NCI-H82 treated with DMSO at 0.1 percent for 48 hours (cell line): ENCODE measurements at regions not wholly inside any gene's neighbourhood (a gene's known extent, or its start where the extent isn't known, plus 50 kb on each side); places are given as distances from the start of the nearest gene placed in this dataset.

ENCODE experiments used
- DNase-seq: peaks from one replicate; lab custom pipeline; 2025; ENCODE audit not compliant: unreplicated experiment; lab: John Stamatoyannopoulos, UW

DNA sequence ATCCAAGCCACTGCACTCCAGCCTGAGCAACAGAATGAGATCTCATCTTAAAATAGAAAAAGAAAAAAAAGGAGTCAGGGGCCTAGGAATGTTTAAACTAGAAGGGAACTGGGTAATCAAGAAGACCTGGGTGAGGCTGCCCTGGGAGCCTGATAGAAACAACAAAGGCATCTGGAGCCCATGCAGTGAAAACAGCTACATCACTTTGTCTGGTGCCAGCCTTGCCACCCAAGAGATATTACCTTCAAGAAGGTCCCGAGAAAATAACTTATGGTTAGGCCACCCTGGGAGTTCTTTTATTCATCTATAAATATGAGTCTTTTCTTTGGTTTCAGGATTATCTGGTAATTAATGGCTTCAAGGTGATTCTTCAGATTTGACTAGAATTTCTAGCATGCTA, 412.1 kb downstream of the METTL15 start:
- DNase-seq, result no peak

DNA sequence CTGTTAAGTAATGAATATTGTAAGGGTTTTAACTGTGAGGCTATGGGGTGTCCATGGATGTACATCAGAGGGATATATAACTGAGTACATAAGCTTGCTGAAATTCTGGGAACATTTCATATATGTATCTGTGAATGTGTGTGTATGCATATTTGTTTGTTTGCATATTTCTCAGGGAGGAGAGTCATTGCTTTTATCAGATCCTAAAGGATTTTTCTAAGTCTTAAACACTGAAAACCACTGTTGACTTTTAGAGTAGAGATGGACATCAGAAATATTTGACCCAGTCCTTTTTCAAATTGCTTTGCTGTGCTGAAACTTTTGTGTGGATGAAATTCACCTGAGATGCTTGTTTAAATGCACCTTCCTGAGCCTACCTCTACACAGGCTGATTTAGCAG, 410.6 kb downstream of the METTL15 start:
- no peak for DNase-seq

DNA sequence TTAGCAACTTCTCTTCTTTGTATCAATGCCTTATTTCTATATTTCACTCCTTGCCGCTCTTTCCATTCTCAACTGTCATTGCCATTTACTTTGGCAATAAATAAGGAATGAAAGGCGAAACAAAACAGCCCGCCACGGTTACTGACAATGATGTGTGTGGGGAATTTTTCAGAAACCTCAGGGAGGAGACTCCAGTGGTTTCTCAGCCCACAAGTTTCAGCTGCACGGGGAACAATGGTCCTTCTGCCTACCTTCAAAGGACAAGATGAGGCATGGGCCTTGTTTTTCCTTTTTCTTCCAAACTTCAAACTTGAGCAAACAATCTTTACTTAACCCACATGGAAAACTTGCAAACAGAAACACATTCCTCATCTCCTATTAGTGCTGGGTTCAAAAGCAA, 409.4 kb downstream of the METTL15 start:
- DNase-seq, result no peak

DNA sequence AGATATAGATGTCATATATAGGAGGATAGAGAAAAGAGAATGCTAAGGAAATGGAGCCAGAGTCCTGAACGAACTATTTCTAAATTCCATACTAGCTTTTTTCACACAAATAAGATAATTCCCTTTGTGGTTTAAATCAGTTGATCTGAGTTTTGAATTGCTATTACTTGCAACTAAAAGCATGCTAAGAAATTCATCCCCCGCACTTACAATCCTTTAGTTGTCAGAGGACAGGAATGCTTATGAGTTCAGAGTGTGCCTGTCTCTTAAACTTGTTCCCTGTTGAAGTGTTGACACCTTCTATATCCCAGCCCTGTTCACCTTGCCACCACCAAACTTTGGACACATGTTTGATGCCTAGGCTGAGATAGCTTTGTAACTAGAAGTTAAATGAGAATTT, 406.2 kb downstream of the METTL15 start:
- no peak for DNase-seq

DNA sequence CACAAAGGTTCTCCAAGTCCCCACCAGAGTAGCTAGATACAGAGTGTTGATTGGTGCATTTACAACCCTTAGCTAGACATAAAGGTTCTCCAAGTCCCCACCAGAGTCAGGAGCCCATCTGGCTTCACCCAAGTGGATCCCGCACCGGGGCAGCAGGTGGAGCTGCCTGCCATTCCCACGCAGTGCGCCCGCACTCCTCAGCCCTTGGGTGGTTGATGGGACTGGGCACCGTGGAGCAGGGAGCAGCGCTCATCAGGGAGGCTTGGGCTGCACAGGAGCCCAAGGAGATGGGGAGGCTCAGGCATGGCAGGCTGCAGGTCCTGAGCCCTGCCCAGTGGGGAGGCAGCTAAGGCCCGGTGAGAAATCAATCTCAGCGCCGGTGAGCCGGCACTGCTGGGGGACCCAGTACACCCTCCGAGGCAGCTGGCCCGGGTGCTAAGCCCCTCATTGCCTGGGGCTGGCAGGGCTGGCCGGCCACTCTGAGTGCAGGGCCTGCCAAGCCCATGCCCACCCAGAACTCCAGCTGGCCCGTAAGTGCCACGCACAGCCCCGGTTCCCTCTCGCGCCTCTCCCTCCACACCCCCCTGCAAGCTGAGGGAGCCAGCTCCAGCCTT, 404.1 kb downstream of the METTL15 start:
- DNase-seq, result no peak

DNA sequence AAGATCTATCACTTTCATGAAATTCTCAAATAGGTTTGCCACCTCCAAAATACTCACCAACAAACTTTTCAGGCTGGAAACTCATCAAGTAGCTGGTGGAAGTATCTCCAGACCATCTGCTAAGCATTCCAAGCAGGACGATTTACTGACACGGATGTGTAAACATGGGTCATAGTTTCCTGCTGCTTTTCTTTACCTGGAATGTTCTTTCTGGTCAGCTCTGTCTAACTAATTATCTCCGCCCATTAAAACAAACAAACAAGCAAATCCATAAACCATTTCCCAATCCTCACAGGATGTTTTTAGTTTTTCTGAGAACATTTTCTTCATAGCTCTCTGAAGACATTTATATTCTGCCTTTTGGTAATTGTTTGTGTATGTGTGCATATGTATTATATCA, 397.0 kb downstream of the METTL15 start:
- no peak for DNase-seq

DNA sequence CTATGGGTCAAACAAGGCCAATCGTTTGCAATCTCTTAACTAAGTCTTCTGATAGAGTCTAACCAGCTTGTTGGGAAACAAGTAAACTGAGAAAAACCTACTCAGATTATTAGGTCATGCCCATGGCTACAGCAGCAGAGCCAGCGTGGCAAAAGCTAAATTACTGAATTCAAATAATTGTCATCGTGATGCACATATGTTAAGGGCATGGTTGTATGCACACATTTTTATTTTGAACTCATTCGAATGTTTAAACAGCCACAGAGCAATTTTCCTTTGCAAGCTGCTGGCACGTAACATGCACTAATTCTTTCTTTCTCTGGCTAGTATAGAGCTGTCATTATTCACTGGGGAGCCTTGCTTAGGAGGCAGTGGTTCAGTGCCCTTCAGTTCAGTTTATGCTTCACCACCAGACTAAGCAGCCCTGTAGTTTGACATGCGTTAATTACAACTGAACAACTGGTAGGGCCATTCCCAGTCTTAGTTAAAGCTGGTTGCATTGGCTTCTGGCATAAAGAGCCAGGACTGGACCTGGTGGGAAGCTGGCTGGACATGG, 396.4 kb downstream of the METTL15 start:
- no peak for DNase-seq

DNA sequence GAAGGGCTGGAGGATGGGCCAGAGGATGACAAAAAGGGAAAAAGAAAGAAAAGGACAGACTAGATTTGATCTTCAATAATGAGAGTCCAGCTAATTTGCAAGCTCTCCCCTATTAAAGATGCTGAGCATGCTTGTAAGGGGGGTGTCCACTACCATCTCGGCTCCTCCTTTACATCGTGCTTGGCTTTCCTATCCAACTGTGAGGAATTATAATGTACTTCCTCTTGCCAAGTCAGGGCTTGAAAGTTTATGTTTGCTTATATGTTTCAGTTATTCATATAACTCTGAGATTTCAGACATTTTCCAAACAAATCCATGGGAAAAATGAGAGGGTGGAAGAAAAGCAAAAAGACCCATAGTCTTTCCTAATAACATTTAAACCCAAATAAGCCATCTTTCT, 387.1 kb downstream of the METTL15 start:
- no peak for DNase-seq

DNA sequence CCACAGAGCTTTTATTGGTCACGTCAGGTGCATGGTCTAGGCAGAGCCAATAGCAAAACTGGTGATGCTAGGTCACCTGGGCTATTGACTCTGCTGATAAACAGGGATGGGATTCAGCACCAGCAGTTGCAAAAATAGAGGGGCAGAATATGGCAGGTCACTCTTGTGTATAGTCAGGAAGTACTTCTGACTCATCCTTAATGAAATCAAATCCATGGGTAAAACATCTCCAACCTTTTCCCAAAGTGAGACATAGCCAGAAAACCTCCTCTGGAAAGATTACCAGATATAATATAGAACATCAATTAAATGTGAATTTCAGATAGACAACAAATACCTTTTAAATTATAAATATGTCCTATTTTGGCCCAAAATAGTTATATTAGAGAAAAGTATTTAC, 383.2 kb downstream of the METTL15 start:
- no peak for DNase-seq

DNA sequence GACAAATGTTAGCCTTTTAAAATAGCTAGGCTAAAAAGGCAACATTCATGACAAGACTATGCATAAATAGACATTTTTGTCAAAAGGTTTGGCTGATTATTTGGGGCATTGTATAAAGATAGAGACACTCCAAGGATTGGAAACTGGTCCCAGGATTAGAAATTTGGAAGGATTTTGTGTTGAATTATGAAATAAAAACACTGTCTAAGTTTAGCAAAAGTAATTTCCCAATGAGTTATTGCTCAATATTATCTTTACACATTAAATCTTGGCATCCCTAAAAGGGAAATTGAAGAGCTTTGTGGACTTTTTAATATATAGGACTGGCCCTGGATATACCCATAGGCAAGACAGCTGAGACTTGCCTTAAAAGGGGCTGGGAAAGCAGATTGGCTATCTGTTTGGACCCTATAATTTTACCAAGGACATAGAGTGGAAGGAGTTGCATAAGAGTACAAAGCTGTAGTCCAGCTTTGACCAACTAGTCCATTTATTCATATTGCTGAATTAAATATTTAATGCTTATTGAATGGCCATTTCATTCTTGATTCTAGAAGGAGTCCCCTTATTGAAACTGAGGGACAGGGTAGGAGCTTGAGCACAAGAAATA, 382.7 kb downstream of the METTL15 start:
- no peak for DNase-seq

DNA sequence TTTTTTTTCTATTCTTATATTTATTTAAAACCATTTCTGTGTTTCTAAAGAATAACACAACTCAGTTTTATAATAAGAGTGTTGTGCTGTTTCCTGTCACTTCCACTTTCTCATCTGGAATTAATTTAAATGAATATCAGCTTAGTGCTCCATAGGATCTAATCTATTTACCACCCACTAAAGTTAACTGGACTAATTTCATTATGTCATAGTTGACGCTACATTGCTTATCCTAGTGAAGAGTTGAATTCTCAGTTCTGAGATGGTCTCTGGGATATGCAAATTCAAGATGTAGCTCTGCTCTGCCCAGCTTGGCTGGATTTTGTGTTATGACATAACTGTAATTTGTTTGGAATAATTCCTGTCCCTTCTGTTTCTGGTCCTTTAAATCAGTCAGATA, 380.1 kb downstream of the METTL15 start:
- DNase-seq, result no peak

DNA sequence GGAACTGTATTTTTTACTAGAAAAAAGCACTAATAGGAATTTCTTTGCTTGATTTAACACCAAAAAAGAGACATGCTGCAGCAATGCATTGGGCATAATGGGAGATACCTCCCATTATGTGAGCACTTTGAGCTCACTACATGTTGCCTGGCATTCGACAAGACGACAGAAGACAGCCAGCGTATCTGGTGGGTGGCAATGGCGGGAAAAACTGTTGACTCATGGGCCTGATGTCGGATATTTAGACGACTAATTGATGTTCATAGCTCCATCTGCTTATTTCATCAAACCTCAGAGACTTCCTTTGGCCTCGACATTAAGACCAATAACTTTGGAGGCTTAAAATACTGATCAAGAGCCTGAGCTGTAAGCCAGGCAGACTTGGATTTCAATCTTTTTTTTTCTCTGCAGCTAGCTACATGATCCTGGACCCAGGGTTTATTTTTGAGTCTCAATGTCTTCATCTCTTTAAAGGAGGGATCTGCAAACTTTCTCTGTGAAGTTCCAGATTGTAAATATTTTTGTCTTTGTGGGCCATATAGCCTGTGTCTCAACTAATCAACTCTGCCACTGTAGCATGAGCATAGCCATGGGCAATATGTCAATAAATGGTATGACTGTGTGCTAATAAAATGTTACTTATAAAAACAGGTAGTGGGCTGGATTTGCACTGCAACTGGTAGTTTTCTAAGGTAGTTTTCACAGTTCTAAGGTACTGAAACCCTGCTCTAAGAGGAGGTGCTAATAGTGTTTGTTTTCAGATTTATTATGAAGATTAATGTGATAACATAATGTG, 375.1 kb downstream of the METTL15 start:
- no peak for DNase-seq

DNA sequence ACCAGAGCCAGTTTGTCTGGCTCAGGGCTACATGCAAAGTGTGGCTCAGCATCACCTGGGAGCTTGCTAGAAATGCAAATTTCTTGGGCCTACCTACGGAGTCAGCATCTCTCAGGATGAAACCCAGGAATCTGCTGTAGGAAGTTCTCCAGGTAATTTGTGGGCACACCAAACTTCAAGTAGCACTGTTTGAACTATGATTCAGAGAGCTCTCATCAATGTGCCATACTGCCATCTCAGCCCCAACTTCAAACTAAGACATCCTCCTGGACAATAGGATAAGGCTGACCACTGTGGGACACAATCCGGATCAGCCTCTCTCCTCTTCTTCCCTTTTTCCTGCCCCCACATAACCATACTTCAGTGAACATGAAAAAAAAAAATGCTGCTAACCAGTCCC, 374.5 kb downstream of the METTL15 start:
- no peak for DNase-seq

DNA sequence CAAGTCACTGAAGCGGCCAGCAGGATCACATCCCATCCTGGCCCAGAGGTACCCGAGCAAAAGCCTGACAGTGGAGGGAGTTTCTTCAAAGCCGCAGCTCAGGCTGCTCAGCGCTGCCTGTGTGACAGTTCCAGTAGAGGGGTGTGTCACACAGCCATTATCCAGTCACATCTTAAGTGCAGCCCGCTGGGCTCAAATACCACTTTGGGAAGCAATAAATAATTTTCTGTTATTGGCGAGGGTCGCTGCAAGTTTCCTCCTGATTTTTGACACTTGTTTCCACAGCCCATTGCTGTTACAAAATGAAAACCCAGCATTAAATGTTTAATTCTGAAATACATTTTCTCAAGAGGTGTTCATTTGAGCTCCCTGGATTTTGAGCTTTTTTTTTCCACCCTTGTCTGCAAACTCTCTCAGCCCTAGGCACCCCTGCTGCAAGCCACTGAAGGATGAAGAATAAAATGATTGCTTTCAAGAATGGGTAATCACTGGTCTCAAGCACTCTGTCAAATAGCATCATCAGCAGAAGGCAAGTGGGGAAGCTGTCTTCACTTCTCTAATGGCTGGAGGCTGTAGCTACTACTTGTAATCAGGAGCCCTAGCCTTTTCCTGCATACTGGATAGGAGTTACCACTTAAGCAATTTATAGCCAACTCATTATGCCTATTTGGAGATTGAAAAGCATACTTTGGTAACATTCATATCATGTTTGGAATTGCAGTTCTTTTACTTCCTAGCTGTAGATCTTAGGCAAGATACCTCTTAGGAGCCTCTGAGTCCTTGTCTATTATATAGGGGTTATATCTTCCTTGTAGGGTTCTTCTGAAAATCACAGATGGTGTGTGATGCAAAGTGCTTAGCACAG, 373.7 kb downstream of the METTL15 start:
- no peak for DNase-seq

DNA sequence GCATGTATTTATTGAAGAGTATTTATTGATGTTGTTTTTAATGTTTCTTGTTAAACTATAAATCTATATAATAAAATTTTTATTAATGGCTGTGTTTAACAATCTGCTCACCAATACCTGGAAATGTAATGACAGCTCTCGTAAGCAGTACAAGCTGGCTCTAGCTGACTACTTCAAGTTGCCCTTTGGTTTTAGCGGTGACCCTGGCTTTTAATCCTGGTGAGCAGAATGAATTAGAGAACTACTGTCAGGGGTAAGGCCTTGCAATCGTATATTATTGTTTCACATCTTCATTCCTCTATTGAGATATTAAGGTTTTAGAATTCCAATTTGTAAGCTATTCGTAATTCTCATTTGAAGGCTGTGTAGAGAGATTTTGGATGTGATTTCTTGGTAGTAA, 372.2 kb downstream of the METTL15 start:
- DNase-seq, result no peak

DNA sequence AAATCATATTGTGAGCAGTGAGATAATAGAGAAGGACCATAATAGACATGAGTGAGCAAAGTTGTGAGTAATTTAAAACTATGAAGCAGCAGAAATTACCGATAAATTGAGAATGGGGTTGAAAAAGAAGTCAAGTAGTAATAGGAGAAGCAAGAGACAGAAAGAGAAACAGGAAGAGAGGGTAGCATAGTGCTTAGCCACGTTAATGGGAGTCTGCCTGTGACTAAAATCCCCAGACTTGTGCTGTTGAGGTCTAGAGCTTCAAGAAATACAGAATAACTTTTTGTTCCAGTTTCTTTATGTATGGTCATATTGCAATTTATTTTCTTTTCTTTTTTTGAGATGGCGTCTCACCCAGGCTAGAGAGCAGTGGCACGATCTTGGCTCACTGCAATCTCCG, 368.7 kb downstream of the METTL15 start:
- no peak for DNase-seq

DNA sequence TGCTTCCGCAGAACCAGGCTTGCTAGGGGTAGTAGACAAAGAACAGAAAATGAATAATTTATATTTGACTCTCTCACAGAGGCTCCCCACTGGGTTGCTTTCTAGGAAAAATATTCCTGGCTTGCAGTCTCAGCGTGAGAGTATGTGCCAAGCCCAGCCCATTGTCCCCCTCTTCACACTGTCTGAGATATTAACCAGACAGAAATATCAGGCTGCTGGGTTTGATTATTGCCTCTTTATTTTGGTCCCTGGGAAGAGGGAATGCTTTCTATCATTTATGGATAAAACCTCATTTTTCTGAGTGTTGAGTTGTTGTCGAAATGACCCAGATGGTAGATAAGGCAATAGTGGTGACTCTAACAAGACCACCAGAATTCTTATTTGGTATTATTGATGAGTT, 367.9 kb downstream of the METTL15 start:
- no peak for DNase-seq

DNA sequence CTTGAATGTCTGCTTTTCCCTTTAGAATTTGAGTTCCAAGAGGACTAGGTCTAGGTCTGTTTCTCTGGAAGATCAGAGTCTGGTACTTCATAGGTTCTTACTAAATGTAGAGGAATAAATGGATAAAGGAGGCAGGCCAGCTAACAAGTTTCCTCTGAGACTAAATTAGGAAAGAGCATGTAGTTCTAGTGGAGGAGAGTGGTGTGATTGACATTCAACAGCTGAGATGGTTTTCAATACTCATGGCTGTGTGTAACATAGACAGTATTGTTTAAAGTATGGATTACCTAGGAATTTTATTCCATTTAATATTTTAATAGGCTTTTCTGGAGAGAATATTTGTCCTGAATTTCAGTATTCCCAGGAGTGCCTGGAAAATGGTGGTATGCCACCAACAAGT, 364.7 kb downstream of the METTL15 start:
- no peak for DNase-seq

DNA sequence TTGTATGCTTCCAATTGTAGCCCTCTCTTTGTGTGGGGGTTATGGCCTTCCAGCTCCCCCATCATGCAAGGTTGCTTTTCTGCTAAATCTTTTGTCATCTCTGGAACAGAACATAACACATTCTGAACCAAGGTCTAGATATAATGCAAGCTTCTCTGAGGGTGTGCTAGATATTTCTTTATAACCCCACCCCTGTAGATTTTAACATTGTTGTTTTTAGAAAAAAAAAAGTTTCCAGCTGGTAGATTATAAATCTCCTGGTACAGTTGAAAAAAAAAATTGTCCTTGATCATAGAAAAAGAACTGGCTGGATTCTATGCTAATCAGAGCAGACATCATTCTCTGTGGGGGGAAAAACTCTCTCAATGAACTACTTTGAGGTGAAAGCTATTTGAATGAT, 363.3 kb downstream of the METTL15 start:
- DNase-seq, result no peak

DNA sequence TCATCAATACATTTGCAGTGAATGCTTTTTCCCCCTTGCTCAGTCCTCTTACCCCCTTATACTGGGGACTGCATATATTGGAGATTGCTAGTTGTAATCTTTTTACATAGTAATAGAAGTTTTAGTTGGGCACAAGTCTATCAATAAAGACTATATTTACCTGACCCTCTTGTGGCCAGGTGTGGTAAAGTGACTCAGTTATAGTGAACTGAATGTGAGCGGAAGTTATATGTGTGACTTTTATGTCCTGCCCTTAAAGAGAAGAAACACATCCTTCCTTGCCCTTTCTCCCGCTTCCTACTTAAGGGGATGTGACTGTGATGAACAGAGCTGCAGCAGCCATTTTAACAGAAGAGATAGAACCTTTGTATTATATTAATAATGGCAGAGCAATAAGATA, 362.0 kb downstream of the METTL15 start:
- no peak for DNase-seq

DNA sequence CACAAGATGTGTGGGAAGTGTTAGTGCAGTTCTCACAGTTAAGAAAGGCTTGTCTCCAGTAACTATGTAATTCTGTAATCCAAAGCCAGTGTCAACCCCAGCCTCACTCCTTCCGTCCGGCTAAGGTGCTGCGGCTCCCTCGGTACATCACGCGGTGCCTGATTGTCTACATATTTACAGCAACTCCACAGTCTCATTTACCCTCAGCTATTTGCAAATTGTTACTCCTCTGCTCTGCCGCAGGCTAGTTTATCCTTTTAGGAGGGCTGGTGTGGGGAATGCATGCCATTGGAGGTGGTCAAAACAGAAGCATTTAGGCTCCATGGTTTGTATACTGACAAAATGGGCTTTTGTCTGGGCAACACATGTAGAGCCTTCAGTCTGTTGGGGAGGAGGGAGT, 358.3 kb downstream of the METTL15 start:
- DNase-seq, result no peak
